ENCODE measurements at regions not wholly inside any gene's neighbourhood (a gene's known extent, or its start where the extent isn't known, plus 50 kb on each side); places are given as distances from the start of the nearest gene placed in this dataset.

DNA sequence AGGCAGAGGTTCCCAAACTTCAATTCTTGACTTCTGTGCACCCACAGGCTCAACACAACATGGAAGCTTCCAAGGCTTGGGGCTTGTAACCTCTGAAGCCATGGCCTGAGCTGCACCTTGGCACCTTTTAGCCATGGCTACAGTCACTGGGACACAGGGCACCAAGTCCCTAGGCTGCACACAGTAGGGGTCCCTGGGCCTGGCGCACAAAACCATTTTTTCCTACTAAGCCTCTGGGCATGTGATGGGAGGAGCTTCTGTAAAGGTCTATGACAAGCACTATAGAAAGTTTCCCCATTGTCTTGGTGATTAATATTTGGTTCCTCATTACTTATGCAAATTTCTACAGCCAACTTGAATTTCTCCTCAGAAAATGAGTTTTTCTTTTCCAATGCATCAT is 420.9 kb upstream of the GRM3 start:
- Histone ChIP-seq H3K4me3 (ENCODE audit: low read length) (no peak overlapping the region), H3K27me3 (ENCODE audit: control insufficient read depth, insufficient read depth, low read length, poor library complexity, severe bottlenecking) (no peaks in the 10 kb centered on the region), H3K36me3 (ENCODE audit: control insufficient read depth, insufficient read depth, low read length) (no peaks in the 10 kb centered on the region), H3K27ac (ENCODE audit: low read depth, low read length) (no peak overlapping the region), H3K9ac (ENCODE audit: extremely low read depth, low read length, poor library complexity, severe bottlenecking) (no peak overlapping the region), H3K4me1 (ENCODE audit: control insufficient read depth, insufficient read depth, low read length) (no peaks in the 10 kb centered on the region), H3K9me3 (ENCODE audit: control insufficient read depth, low read length) (no peaks in the 10 kb centered on the region)
- WGBS, 2 experiments (ENCODE audit: insufficient coverage in 1 of 2, insufficient read length in 1 of 2): 88% methylated on average over 1 of the region's 1 CpG; no CpG with 5 or more reads in 1 of the 2 experiments
- no peaks in the 10 kb centered on the region for H3K4me1 Mint-ChIP-seq
- no peak overlapping the region for H3K27ac Mint-ChIP-seq
- no peaks in the 10 kb centered on the region for H3K27me3 Mint-ChIP-seq (ENCODE audit: insufficient read depth)
- peaks cover 9% of the 10 kb centered on the region for H3K9me3 Mint-ChIP-seq
- H3K4me3 Mint-ChIP-seq: no peak overlapping the region
- H3K36me3 Mint-ChIP-seq (ENCODE audit: low read depth): no peaks in the 10 kb centered on the region
- TF ChIP-seq, protein P1, sequence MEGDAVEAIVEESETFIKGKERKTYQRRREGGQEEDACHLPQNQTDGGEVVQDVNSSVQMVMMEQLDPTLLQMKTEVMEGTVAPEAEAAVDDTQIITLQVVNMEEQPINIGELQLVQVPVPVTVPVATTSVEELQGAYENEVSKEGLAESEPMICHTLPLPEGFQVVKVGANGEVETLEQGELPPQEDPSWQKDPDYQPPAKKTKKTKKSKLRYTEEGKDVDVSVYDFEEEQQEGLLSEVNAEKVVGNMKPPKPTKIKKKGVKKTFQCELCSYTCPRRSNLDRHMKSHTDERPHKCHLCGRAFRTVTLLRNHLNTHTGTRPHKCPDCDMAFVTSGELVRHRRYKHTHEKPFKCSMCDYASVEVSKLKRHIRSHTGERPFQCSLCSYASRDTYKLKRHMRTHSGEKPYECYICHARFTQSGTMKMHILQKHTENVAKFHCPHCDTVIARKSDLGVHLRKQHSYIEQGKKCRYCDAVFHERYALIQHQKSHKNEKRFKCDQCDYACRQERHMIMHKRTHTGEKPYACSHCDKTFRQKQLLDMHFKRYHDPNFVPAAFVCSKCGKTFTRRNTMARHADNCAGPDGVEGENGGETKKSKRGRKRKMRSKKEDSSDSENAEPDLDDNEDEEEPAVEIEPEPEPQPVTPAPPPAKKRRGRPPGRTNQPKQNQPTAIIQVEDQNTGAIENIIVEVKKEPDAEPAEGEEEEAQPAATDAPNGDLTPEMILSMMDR (conservative IDR thresholded peaks at IDR 0.05): no peak
- no peak for DNase-seq

DNA sequence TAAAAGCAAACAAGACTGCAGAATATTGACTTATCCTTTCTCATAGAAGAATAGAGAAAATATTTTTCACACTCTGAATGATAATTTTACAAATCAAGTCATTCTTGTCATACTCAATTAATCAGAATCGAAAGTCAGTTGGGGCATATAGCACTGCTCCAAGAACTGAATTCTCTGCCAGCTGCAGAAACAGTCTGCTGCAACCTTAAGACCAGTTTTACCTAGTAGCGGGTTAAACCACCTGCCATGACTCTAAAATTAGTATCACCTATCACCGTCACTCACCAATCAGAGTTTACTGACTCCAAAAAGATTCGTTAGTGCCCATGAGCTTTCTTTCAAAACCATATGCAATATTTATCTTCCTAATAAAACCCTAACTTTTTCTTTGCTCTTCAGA is 429.0 kb upstream of the GRM3 start:
- H3K9me3 Mint-ChIP-seq: no peaks in the 10 kb centered on the region
- no peak overlapping the region for H3K9ac ChIP-seq (ENCODE audit: extremely low read depth, low read length, poor library complexity, severe bottlenecking)
- H3K27ac Mint-ChIP-seq: no peak overlapping the region
- H3K27ac ChIP-seq (ENCODE audit: low read depth, low read length): no peak overlapping the region
- H3K27me3 ChIP-seq (ENCODE audit: control insufficient read depth, insufficient read depth, low read length, poor library complexity, severe bottlenecking): no peaks in the 10 kb centered on the region
- H3K4me3 Mint-ChIP-seq: no peak overlapping the region
- no peaks in the 10 kb centered on the region for H3K36me3 Mint-ChIP-seq (ENCODE audit: low read depth)
- H3K9me3 ChIP-seq (ENCODE audit: control insufficient read depth, low read length): no peaks in the 10 kb centered on the region
- H3K36me3 ChIP-seq (ENCODE audit: control insufficient read depth, insufficient read depth, low read length): no peaks in the 10 kb centered on the region
- no peak for DNase-seq
- H3K4me1 Mint-ChIP-seq: peaks cover 15% of the 10 kb centered on the region
- TF ChIP-seq, protein P1 (conservative IDR thresholded peaks at IDR 0.05): no peak
- no peak overlapping the region for H3K4me3 ChIP-seq (ENCODE audit: low read length)
- WGBS, 2 experiments (ENCODE audit: insufficient coverage in 1 of 2, insufficient read length in 1 of 2): 92 to 94% methylated on average over 4 of the region's 4 CpGs
- no peaks in the 10 kb centered on the region for H3K27me3 Mint-ChIP-seq (ENCODE audit: insufficient read depth)
- no peaks in the 10 kb centered on the region for H3K4me1 ChIP-seq (ENCODE audit: control insufficient read depth, insufficient read depth, low read length)

DNA sequence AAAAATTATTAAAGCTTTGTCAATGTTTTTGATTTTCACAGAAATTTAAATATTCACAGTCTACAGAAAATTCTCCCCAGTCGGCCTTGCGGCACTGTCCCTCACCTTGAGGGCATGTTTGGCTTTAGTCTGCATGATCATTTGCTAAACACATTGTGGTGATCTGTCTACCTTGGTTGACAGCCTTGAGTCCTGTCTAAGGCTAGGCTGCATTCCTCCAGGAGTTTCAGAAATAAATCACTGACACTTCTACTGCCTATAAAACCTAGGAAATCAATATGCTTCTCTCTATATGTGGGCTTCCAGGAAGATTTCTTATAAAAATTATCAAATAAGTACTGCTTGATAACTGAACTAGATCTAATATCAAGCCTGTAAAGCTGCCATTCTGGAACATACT is 430.7 kb upstream of the GRM3 start:
- WGBS, 2 experiments (ENCODE audit: insufficient coverage in 1 of 2, insufficient read length in 1 of 2): 93 to 96% methylated on average over 2 of the region's 2 CpGs
- no peaks in the 10 kb centered on the region for H3K9me3 ChIP-seq (ENCODE audit: control insufficient read depth, low read length)

More for the DNA sequence above, 430.7 kb upstream of the GRM3 start:
- H3K36me3 Mint-ChIP-seq (ENCODE audit: low read depth): no peaks in the 10 kb centered on the region
- H3K27ac Mint-ChIP-seq: no peak overlapping the region
- Histone ChIP-seq H3K9ac (ENCODE audit: extremely low read depth, low read length, poor library complexity, severe bottlenecking) (no peak overlapping the region), H3K4me3 (ENCODE audit: low read length) (no peak overlapping the region), H3K4me1 (ENCODE audit: control insufficient read depth, insufficient read depth, low read length) (no peaks in the 10 kb centered on the region), H3K36me3 (ENCODE audit: control insufficient read depth, insufficient read depth, low read length) (no peaks in the 10 kb centered on the region), H3K27me3 (ENCODE audit: control insufficient read depth, insufficient read depth, low read length, poor library complexity, severe bottlenecking) (no peaks in the 10 kb centered on the region), H3K27ac (ENCODE audit: low read depth, low read length) (no peak overlapping the region)
- DNase-seq: no peak
- peaks cover 15% of the 10 kb centered on the region for H3K4me1 Mint-ChIP-seq
- TF ChIP-seq, protein P1 (conservative IDR thresholded peaks at IDR 0.05): no peak
- H3K4me3 Mint-ChIP-seq: no peak overlapping the region
- H3K27me3 Mint-ChIP-seq (ENCODE audit: insufficient read depth): no peaks in the 10 kb centered on the region
- no peaks in the 10 kb centered on the region for H3K9me3 Mint-ChIP-seq
